ENCODE measurements at regions not wholly inside any gene's neighbourhood (a gene's known extent, or its start where the extent isn't known, plus 50 kb on each side); places are given as distances from the start of the nearest gene placed in this dataset.

DNA sequence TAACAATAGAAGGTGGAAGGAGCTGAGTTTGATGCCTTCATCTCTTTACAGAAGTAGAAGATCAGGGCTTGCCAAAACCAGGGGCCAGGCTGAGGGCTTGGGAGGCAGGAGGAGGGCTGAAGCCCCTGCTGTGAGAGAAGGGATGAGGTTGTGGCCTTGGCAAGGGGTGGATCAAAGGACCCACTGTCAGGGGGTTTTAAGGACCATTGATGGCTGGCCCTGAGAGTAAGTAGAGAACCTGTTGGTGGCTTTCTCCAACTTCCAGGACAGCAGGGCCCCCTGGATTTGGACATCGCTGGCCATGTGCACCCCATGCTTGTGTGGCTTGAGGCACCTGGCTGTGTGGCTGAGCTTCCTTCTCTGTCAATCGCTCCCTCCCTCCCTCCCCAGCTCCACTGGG is 927.7 kb downstream of the TBC1D22A start:
- TF ChIP-seq EZH2phosphoT487 (IDR thresholded peaks at IDR 0.05; ENCODE audit: insufficient read depth, low read depth) (no peak), EZH2 (IDR thresholded peaks at IDR 0.05; ENCODE audit: insufficient read depth, poor library complexity, severe bottlenecking) (no peak)
